HepG2 (cell line): ENCODE measurements at regions not wholly inside any gene's neighbourhood (a gene's known extent, or its start where the extent isn't known, plus 50 kb on each side); places are given as distances from the start of the nearest gene placed in this dataset.

ENCODE experiments used
- ARHGAP35 ChIP-seq: sonication (generic); formaldehyde crosslinking; IDR thresholded peaks from 2 replicates; pipeline ENCODE4 v1.9.0; 2022; ENCODE audit warnings: mild to moderate bottlenecking, inconsistent platforms, moderate library complexity, missing genetic modification reagents, borderline replicate concordance
- ATF3 ChIP-seq: sonication (generic); formaldehyde crosslinking; IDR thresholded peaks from 2 replicates; pipeline ENCODE4 v1.4.0; 2020; ENCODE audit warnings: missing genetic modification reagents
- FOXC1 ChIP-seq: sonication (generic); formaldehyde crosslinking; IDR thresholded peaks from 2 replicates; pipeline ENCODE4 v1.8.0; 2022; ENCODE audit warnings: mild to moderate bottlenecking, missing genetic modification reagents, borderline replicate concordance
- ISX ChIP-seq: sonication (generic); formaldehyde crosslinking; conservative IDR thresholded peaks from 2 replicates; pipeline ENCODE4 v1.5.0; 2020; ENCODE audit warnings: missing genetic modification reagents
- PRMT3 ChIP-seq: sonication (generic); formaldehyde crosslinking; IDR thresholded peaks from 2 replicates; pipeline ENCODE4 v1.8.1; 2022; ENCODE audit warnings: low read depth, mild to moderate bottlenecking, moderate library complexity, missing genetic modification reagents, borderline replicate concordance
- SOX5 ChIP-seq: IDR thresholded peaks from 2 replicates; pipeline ENCODE4 v1.6.1; 2016; ENCODE audit warnings: borderline replicate concordance
- TAF1 ChIP-seq: sonication (generic); formaldehyde crosslinking; IDR thresholded peaks from 2 replicates; pipeline ENCODE4 v1.4.0; 2020; ENCODE audit warnings: missing genetic modification reagents
- ZFP1 ChIP-seq: IDR thresholded peaks from 2 replicates; pipeline ENCODE4 v1.6.1; 2016
- ZFP36L2 ChIP-seq: sonication (generic); formaldehyde crosslinking; IDR thresholded peaks from 2 replicates; pipeline ENCODE4 v1.4.0; 2020; ENCODE audit warnings: missing genetic modification reagents
- ZNF205 ChIP-seq: IDR thresholded peaks from 2 replicates; pipeline ENCODE4 v1.6.1; 2018; ENCODE audit warnings: missing biosample characterization, missing genetic modification reagents
- ZNF607 ChIP-seq: sonication (generic); formaldehyde crosslinking; IDR thresholded peaks from 2 replicates; pipeline ENCODE4 v1.5.1; 2020; ENCODE audit warnings: missing genetic modification reagents, mild to moderate bottlenecking, borderline replicate concordance
- ZSCAN25 ChIP-seq: sonication (generic); formaldehyde crosslinking; IDR thresholded peaks from 2 replicates; pipeline ENCODE4 v1.8.0; 2022; ENCODE audit warnings: mild to moderate bottlenecking, missing genetic modification reagents
- ZSCAN29 ChIP-seq: sonication (generic); formaldehyde crosslinking; conservative IDR thresholded peaks from 2 replicates; pipeline ENCODE4 v1.4.0; 2020; ENCODE audit warnings: mild to moderate bottlenecking, missing genetic modification reagents
- TF ChIP-seq, protein P1 (sequence below): IDR thresholded peaks from 2 replicates; pipeline ENCODE4 v1.6.1; 2016; ENCODE audit warnings: low read depth
- TF ChIP-seq, protein P2 (sequence below): sonication (generic); formaldehyde crosslinking; IDR thresholded peaks from 2 replicates; pipeline ENCODE4 v1.5.0; 2020; ENCODE audit warnings: mild to moderate bottlenecking, missing genetic modification reagents
- TF ChIP-seq, protein P3 (sequence below): sonication (generic); formaldehyde crosslinking; IDR thresholded peaks from 2 replicates; pipeline ENCODE4 v1.4.0; 2020; ENCODE audit warnings: mild to moderate bottlenecking, missing genetic modification reagents, borderline replicate concordance
- TF ChIP-seq, protein P4 (sequence below): sonication (generic); formaldehyde crosslinking; IDR thresholded peaks from 2 replicates; pipeline ENCODE4 v1.4.0; 2020; ENCODE audit warnings: missing genetic modification reagents; ENCODE audit errors: not compliant biosample characterization
- TF ChIP-seq, protein P5 (sequence below), 2 experiments: sonication (generic) in 1 of 2; formaldehyde crosslinking in 1 of 2; IDR thresholded peaks; 2 replicates each; pipeline versions ENCODE4 v1.4.0 to v1.6.1; 2018 to 2020; ENCODE audit warnings: missing genetic modification reagents in 2 of 2, borderline replicate concordance in 1 of 2, low read depth in 1 of 2, mild to moderate bottlenecking in 1 of 2, missing biosample characterization in 1 of 2
- TF ChIP-seq, protein P6 (sequence below): sonication (generic); formaldehyde crosslinking; IDR thresholded peaks from 2 replicates; pipeline ENCODE4 v1.4.0; 2020; ENCODE audit warnings: missing genetic modification reagents, borderline replicate concordance

DNA sequence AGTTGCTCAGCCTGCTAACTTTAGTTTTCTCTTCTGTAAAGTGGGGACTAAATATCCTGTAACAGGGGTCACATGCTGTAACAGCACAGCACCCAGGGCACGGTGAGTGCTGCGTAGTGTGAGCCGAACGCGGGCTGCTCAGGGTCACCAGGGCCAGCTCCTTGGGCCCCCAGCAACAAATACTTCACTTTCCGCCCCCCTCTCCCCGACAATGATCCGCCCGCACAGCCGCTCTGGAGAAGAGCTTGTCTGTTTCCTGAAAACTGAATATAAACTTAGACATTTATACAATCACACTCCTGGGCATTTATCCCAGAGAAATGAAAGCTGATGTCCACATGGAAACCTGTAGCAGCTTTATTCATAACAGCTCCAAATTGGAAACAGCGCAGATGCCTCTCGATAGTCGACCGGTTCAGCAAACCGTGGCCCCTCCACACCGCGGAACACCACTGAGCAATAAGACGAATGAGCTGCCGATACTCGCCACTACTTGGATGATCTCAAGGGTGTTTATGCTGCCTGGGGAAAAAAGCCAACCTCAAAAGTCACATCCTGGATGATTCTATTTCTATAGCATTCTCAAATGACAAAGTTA lies 267.2 kb downstream of the PARN start (continued):
- TF ChIP-seq, protein P1, sequence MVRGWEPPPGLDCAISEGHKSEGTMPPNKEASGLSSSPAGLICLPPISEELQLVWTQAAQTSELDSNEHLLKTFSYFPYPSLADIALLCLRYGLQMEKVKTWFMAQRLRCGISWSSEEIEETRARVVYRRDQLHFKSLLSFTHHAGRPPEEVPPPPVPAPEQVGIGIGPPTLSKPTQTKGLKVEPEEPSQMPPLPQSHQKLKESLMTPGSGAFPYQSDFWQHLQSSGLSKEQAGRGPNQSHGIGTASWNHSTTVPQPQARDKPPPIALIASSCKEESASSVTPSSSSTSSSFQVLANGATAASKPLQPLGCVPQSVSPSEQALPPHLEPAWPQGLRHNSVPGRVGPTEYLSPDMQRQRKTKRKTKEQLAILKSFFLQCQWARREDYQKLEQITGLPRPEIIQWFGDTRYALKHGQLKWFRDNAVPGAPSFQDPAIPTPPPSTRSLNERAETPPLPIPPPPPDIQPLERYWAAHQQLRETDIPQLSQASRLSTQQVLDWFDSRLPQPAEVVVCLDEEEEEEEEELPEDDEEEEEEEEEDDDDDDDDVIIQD (CRISPR knock-in tag): no peak
- TF ChIP-seq ZSCAN25 (CRISPR knock-in tag) (no peak), ISX (no peak), TAF1 (CRISPR knock-in tag) (0 out of 2 replicates have a peak, but pooled peaks have one; percentile 2), PRMT3 (no peak), ZNF607 (CRISPR knock-in tag) (peak; percentile 55; the same call in 1 of the 2 replicates), FOXC1 (CRISPR knock-in tag) (0 out of 2 replicates have a peak, but pooled peaks have one; percentile 3), ZSCAN29 (CRISPR knock-in tag) (no peak), ARHGAP35 (no peak), ZNF205 (CRISPR knock-in tag) (no peak), ATF3 (no peak), SOX5 (no peak), ZFP36L2 (no peak), ZFP1 (CRISPR knock-in tag) (no peak)
- TF ChIP-seq, protein P2, sequence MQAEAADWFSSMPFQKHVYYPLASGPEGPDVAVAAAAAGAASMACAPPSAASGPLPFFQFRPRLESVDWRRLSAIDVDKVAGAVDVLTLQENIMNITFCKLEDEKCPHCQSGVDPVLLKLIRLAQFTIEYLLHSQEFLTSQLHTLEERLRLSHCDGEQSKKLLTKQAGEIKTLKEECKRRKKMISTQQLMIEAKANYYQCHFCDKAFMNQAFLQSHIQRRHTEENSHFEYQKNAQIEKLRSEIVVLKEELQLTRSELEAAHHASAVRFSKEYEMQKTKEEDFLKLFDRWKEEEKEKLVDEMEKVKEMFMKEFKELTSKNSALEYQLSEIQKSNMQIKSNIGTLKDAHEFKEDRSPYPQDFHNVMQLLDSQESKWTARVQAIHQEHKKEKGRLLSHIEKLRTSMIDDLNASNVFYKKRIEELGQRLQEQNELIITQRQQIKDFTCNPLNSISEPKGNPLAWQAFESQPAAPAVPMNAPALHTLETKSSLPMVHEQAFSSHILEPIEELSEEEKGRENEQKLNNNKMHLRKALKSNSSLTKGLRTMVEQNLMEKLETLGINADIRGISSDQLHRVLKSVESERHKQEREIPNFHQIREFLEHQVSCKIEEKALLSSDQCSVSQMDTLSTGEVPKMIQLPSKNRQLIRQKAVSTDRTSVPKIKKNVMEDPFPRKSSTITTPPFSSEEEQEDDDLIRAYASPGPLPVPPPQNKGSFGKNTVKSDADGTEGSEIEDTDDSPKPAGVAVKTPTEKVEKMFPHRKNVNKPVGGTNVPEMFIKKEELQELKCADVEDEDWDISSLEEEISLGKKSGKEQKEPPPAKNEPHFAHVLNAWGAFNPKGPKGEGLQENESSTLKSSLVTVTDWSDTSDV: 0 out of 2 replicates have a peak, but pooled peaks have one; percentile 69
- TF ChIP-seq, protein P3, sequence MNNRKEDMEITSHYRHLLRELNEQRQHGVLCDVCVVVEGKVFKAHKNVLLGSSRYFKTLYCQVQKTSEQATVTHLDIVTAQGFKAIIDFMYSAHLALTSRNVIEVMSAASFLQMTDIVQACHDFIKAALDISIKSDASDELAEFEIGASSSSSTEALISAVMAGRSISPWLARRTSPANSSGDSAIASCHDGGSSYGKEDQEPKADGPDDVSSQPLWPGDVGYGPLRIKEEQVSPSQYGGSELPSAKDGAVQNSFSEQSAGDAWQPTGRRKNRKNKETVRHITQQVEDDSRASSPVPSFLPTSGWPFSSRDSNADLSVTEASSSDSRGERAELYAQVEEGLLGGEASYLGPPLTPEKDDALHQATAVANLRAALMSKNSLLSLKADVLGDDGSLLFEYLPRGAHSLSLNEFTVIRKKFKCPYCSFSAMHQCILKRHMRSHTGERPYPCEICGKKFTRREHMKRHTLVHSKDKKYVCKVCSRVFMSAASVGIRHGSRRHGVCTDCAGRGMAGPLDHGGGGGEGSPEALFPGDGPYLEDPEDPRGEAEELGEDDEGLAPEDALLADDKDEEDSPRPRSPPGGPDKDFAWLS: no peak
- TF ChIP-seq, protein P4, sequence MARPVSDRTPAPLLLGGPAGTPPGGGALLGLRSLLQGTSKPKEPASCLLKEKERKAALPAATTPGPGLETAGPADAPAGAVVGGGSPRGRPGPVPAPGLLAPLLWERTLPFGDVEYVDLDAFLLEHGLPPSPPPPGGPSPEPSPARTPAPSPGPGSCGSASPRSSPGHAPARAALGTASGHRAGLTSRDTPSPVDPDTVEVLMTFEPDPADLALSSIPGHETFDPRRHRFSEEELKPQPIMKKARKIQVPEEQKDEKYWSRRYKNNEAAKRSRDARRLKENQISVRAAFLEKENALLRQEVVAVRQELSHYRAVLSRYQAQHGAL (CRISPR knock-in tag): no peak
- TF ChIP-seq, protein P5, sequence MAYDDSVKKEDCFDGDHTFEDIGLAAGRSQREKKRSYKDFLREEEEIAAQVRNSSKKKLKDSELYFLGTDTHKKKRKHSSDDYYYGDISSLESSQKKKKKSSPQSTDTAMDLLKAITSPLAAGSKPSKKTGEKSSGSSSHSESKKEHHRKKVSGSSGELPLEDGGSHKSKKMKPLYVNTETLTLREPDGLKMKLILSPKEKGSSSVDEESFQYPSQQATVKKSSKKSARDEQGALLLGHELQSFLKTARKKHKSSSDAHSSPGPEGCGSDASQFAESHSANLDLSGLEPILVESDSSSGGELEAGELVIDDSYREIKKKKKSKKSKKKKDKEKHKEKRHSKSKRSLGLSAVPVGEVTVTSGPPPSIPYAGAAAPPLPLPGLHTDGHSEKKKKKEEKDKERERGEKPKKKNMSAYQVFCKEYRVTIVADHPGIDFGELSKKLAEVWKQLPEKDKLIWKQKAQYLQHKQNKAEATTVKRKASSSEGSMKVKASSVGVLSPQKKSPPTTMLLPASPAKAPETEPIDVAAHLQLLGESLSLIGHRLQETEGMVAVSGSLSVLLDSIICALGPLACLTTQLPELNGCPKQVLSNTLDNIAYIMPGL (CRISPR knock-in tag; IDR thresholded peaks at IDR 0.05; ENCODE audit: borderline replicate concordance in 1 of 2, low read depth in 1 of 2): no peak
- TF ChIP-seq, protein P6, sequence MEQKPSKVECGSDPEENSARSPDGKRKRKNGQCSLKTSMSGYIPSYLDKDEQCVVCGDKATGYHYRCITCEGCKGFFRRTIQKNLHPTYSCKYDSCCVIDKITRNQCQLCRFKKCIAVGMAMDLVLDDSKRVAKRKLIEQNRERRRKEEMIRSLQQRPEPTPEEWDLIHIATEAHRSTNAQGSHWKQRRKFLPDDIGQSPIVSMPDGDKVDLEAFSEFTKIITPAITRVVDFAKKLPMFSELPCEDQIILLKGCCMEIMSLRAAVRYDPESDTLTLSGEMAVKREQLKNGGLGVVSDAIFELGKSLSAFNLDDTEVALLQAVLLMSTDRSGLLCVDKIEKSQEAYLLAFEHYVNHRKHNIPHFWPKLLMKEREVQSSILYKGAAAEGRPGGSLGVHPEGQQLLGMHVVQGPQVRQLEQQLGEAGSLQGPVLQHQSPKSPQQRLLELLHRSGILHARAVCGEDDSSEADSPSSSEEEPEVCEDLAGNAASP: no peak
